ENCODE measurements at regions not wholly inside any gene's neighbourhood (a gene's known extent, or its start where the extent isn't known, plus 50 kb on each side); places are given as distances from the start of the nearest gene placed in this dataset.

GRCh38 chr4:177770776-177771175 is 328.5 kb upstream of the AGA start:
- no peaks in the 10 kb centered on the region for H3K4me1 ChIP-seq (ENCODE audit: control insufficient read depth in 3 of 3, insufficient read depth in 3 of 3, low read length in 3 of 3)
- no peaks in the 10 kb centered on the region for H3K27me3 ChIP-seq (ENCODE audit: control insufficient read depth in 3 of 3, insufficient read depth in 3 of 3, low read length in 3 of 3)
- H3K4me3 ChIP-seq (ENCODE audit: low read length in 3 of 3) = no peak overlapping the region
- H3K9ac ChIP-seq (ENCODE audit: low read depth in 1 of 3, low read length in 3 of 3) = no peak overlapping the region
- H3K27ac ChIP-seq (ENCODE audit: low read depth, low read length) = no peak overlapping the region
- H3K36me3 ChIP-seq (ENCODE audit: control insufficient read depth in 3 of 3, insufficient read depth in 3 of 3, low read length in 3 of 3) = no peaks in the 10 kb centered on the region
- H3K9me3 ChIP-seq (ENCODE audit: control insufficient read depth in 3 of 3, low read length in 3 of 3) = no peaks in the 10 kb centered on the region

- no peak overlapping the region for H3K4me3 ChIP-seq (ENCODE audit: low read length in 3 of 3)
- H3K36me3 ChIP-seq (ENCODE audit: control insufficient read depth in 3 of 3, insufficient read depth in 3 of 3, low read length in 3 of 3) = no peaks in the 10 kb centered on the region
- no peak overlapping the region for H3K27ac ChIP-seq (ENCODE audit: low read depth, low read length)
- no peak overlapping the region for H3K9ac ChIP-seq (ENCODE audit: low read depth in 1 of 3, low read length in 3 of 3)
- H3K27me3 ChIP-seq (ENCODE audit: control insufficient read depth in 3 of 3, insufficient read depth in 3 of 3, low read length in 3 of 3) = no peaks in the 10 kb centered on the region
- H3K9me3 ChIP-seq (ENCODE audit: control insufficient read depth in 3 of 3, low read length in 3 of 3) = no peaks in the 10 kb centered on the region
- H3K4me1 ChIP-seq (ENCODE audit: control insufficient read depth in 3 of 3, insufficient read depth in 3 of 3, low read length in 3 of 3) = no peaks in the 10 kb centered on the region
These were observed 329.4 kb upstream of the AGA start for GRCh38 chr4:177771645-177772044.

- no peak overlapping the region for H3K9ac ChIP-seq (ENCODE audit: low read depth in 1 of 3, low read length in 3 of 3)
- H3K4me3 ChIP-seq (ENCODE audit: low read length in 3 of 3) = no peak overlapping the region
- no peak overlapping the region for H3K27ac ChIP-seq (ENCODE audit: low read depth, low read length)
- H3K9me3 ChIP-seq (ENCODE audit: control insufficient read depth in 3 of 3, low read length in 3 of 3) = peaks cover 0 to 4% (median 0%) of the 10 kb centered on the region in 3 donors
- no peaks in the 10 kb centered on the region for H3K36me3 ChIP-seq (ENCODE audit: control insufficient read depth in 3 of 3, insufficient read depth in 3 of 3, low read length in 3 of 3)
- H3K4me1 ChIP-seq (ENCODE audit: control insufficient read depth in 3 of 3, insufficient read depth in 3 of 3, low read length in 3 of 3) = no peaks in the 10 kb centered on the region
- H3K27me3 ChIP-seq (ENCODE audit: control insufficient read depth in 3 of 3, insufficient read depth in 3 of 3, low read length in 3 of 3) = no peaks in the 10 kb centered on the region
These were observed 336.4 kb upstream of the AGA start for GRCh38 chr4:177778623-177779022.

- no peaks in the 10 kb centered on the region for H3K36me3 ChIP-seq (ENCODE audit: control insufficient read depth in 3 of 3, insufficient read depth in 3 of 3, low read length in 3 of 3)
- H3K9me3 ChIP-seq (ENCODE audit: control insufficient read depth in 3 of 3, low read length in 3 of 3) = peaks cover 0 to 4% (median 0%) of the 10 kb centered on the region in 3 donors
- H3K4me3 ChIP-seq (ENCODE audit: low read length in 3 of 3) = no peak overlapping the region
- H3K27me3 ChIP-seq (ENCODE audit: control insufficient read depth in 3 of 3, insufficient read depth in 3 of 3, low read length in 3 of 3) = no peaks in the 10 kb centered on the region
- H3K4me1 ChIP-seq (ENCODE audit: control insufficient read depth in 3 of 3, insufficient read depth in 3 of 3, low read length in 3 of 3) = no peaks in the 10 kb centered on the region
- no peak overlapping the region for H3K9ac ChIP-seq (ENCODE audit: low read depth in 1 of 3, low read length in 3 of 3)
- no peak overlapping the region for H3K27ac ChIP-seq (ENCODE audit: low read depth, low read length)
These were observed 342.8 kb upstream of the AGA start for GRCh38 chr4:177785000-177785399.

- Histone ChIP-seq H3K4me1 (ENCODE audit: control insufficient read depth in 3 of 3, insufficient read depth in 3 of 3, low read length in 3 of 3) (no peaks in the 10 kb centered on the region), H3K4me3 (ENCODE audit: low read length in 3 of 3) (no peak overlapping the region), H3K27me3 (ENCODE audit: control insufficient read depth in 3 of 3, insufficient read depth in 3 of 3, low read length in 3 of 3) (no peaks in the 10 kb centered on the region), H3K9me3 (ENCODE audit: control insufficient read depth in 3 of 3, low read length in 3 of 3) (no peaks in the 10 kb centered on the region), H3K9ac (ENCODE audit: low read depth in 1 of 3, low read length in 3 of 3) (no peak overlapping the region), H3K36me3 (ENCODE audit: control insufficient read depth in 3 of 3, insufficient read depth in 3 of 3, low read length in 3 of 3) (no peaks in the 10 kb centered on the region), H3K27ac (ENCODE audit: low read depth, low read length) (no peak overlapping the region)
These were observed 347.4 kb upstream of the AGA start for GRCh38 chr4:177789610-177790009.

- no peaks in the 10 kb centered on the region for H3K36me3 ChIP-seq (ENCODE audit: control insufficient read depth in 3 of 3, insufficient read depth in 3 of 3, low read length in 3 of 3)
- H3K27me3 ChIP-seq (ENCODE audit: control insufficient read depth in 3 of 3, insufficient read depth in 3 of 3, low read length in 3 of 3) = no peaks in the 10 kb centered on the region
- H3K4me3 ChIP-seq (ENCODE audit: low read length in 3 of 3) = no peak overlapping the region
- no peak overlapping the region for H3K27ac ChIP-seq (ENCODE audit: low read depth, low read length)
- no peaks in the 10 kb centered on the region for H3K9me3 ChIP-seq (ENCODE audit: control insufficient read depth in 3 of 3, low read length in 3 of 3)
- no peak overlapping the region for H3K9ac ChIP-seq (ENCODE audit: low read depth in 1 of 3, low read length in 3 of 3)
- no peaks in the 10 kb centered on the region for H3K4me1 ChIP-seq (ENCODE audit: control insufficient read depth in 3 of 3, insufficient read depth in 3 of 3, low read length in 3 of 3)
These were observed 349.0 kb upstream of the AGA start for GRCh38 chr4:177791188-177791587.

- H3K36me3 ChIP-seq (ENCODE audit: control insufficient read depth in 3 of 3, insufficient read depth in 3 of 3, low read length in 3 of 3) = no peaks in the 10 kb centered on the region
- no peaks in the 10 kb centered on the region for H3K4me1 ChIP-seq (ENCODE audit: control insufficient read depth in 3 of 3, insufficient read depth in 3 of 3, low read length in 3 of 3)
- no peaks in the 10 kb centered on the region for H3K27me3 ChIP-seq (ENCODE audit: control insufficient read depth in 3 of 3, insufficient read depth in 3 of 3, low read length in 3 of 3)
- H3K9me3 ChIP-seq (ENCODE audit: control insufficient read depth in 3 of 3, low read length in 3 of 3) = no peaks in the 10 kb centered on the region
- H3K9ac ChIP-seq (ENCODE audit: low read depth in 1 of 3, low read length in 3 of 3) = no peak overlapping the region
- no peak overlapping the region for H3K4me3 ChIP-seq (ENCODE audit: low read length in 3 of 3)
- H3K27ac ChIP-seq (ENCODE audit: low read depth, low read length) = no peak overlapping the region
These were observed 354.6 kb upstream of the AGA start for GRCh38 chr4:177796841-177797240.

GRCh38 chr4:177798161-177798560 is 355.9 kb upstream of the AGA start:
- no peaks in the 10 kb centered on the region for H3K27me3 ChIP-seq (ENCODE audit: control insufficient read depth in 3 of 3, insufficient read depth in 3 of 3, low read length in 3 of 3)
- H3K27ac ChIP-seq (ENCODE audit: low read depth, low read length) = no peak overlapping the region
- no peaks in the 10 kb centered on the region for H3K4me1 ChIP-seq (ENCODE audit: control insufficient read depth in 3 of 3, insufficient read depth in 3 of 3, low read length in 3 of 3)
- no peaks in the 10 kb centered on the region for H3K36me3 ChIP-seq (ENCODE audit: control insufficient read depth in 3 of 3, insufficient read depth in 3 of 3, low read length in 3 of 3)
- H3K9ac ChIP-seq (ENCODE audit: low read depth in 1 of 3, low read length in 3 of 3) = no peak overlapping the region
- no peak overlapping the region for H3K4me3 ChIP-seq (ENCODE audit: low read length in 3 of 3)
- H3K9me3 ChIP-seq (ENCODE audit: control insufficient read depth in 3 of 3, low read length in 3 of 3) = no peaks in the 10 kb centered on the region

GRCh38 chr4:177802162-177802561 is 359.9 kb upstream of the AGA start:
- Histone ChIP-seq H3K4me1 (ENCODE audit: control insufficient read depth in 3 of 3, insufficient read depth in 3 of 3, low read length in 3 of 3) (no peaks in the 10 kb centered on the region), H3K36me3 (ENCODE audit: control insufficient read depth in 3 of 3, insufficient read depth in 3 of 3, low read length in 3 of 3) (no peaks in the 10 kb centered on the region), H3K27ac (ENCODE audit: low read depth, low read length) (no peak overlapping the region), H3K27me3 (ENCODE audit: control insufficient read depth in 3 of 3, insufficient read depth in 3 of 3, low read length in 3 of 3) (no peaks in the 10 kb centered on the region), H3K9ac (ENCODE audit: low read depth in 1 of 3, low read length in 3 of 3) (no peak overlapping the region), H3K4me3 (ENCODE audit: low read length in 3 of 3) (no peak overlapping the region), H3K9me3 (ENCODE audit: control insufficient read depth in 3 of 3, low read length in 3 of 3) (no peaks in the 10 kb centered on the region)

- H3K27me3 ChIP-seq (ENCODE audit: control insufficient read depth in 3 of 3, insufficient read depth in 3 of 3, low read length in 3 of 3) = no peaks in the 10 kb centered on the region
- H3K27ac ChIP-seq (ENCODE audit: low read depth, low read length) = no peak overlapping the region
- no peaks in the 10 kb centered on the region for H3K36me3 ChIP-seq (ENCODE audit: control insufficient read depth in 3 of 3, insufficient read depth in 3 of 3, low read length in 3 of 3)
- no peaks in the 10 kb centered on the region for H3K4me1 ChIP-seq (ENCODE audit: control insufficient read depth in 3 of 3, insufficient read depth in 3 of 3, low read length in 3 of 3)
- no peak overlapping the region for H3K4me3 ChIP-seq (ENCODE audit: low read length in 3 of 3)
- H3K9me3 ChIP-seq (ENCODE audit: control insufficient read depth in 3 of 3, low read length in 3 of 3) = no peaks in the 10 kb centered on the region
- H3K9ac ChIP-seq (ENCODE audit: low read depth in 1 of 3, low read length in 3 of 3) = no peak overlapping the region
These were observed 360.4 kb upstream of the AGA start for GRCh38 chr4:177802661-177803060.

GRCh38 chr4:177803151-177803550 is 360.9 kb upstream of the AGA start:
- H3K9ac ChIP-seq (ENCODE audit: low read depth in 1 of 3, low read length in 3 of 3) = no peak overlapping the region
- no peaks in the 10 kb centered on the region for H3K9me3 ChIP-seq (ENCODE audit: control insufficient read depth in 3 of 3, low read length in 3 of 3)
- no peak overlapping the region for H3K4me3 ChIP-seq (ENCODE audit: low read length in 3 of 3)
- H3K27ac ChIP-seq (ENCODE audit: low read depth, low read length) = no peak overlapping the region
- H3K4me1 ChIP-seq (ENCODE audit: control insufficient read depth in 3 of 3, insufficient read depth in 3 of 3, low read length in 3 of 3) = no peaks in the 10 kb centered on the region
- H3K36me3 ChIP-seq (ENCODE audit: control insufficient read depth in 3 of 3, insufficient read depth in 3 of 3, low read length in 3 of 3) = no peaks in the 10 kb centered on the region
- H3K27me3 ChIP-seq (ENCODE audit: control insufficient read depth in 3 of 3, insufficient read depth in 3 of 3, low read length in 3 of 3) = no peaks in the 10 kb centered on the region

All from skeletal muscle tissue (tissue), 3 donors.